Neural crest cell (in vitro differentiated cells): ENCODE measurements at regions not wholly inside any gene's neighbourhood (a gene's known extent, or its start where the extent isn't known, plus 50 kb on each side); places are given as distances from the start of the nearest gene placed in this dataset.

Experiments used
- DNase-seq: peaks from one replicate; pipeline ENCODE4 v3.0.0; 2021; ENCODE audit warnings: low read depth, mixed read lengths, low spot score
- H3K27ac Mint-ChIP-seq: one replicate; pipeline ENCODE4 v1.8.0; 2021; ENCODE audit warnings: mild to moderate bottlenecking, mixed read lengths; ENCODE audit not compliant: unreplicated experiment
- H3K27me3 Mint-ChIP-seq: 2 replicates; pipeline ENCODE4 v1.8.0; 2021; ENCODE audit warnings: low read depth, mild to moderate bottlenecking, mixed read lengths
- H3K36me3 Mint-ChIP-seq: 2 replicates; pipeline ENCODE4 v1.8.0; 2021; ENCODE audit warnings: low read depth, mild to moderate bottlenecking, mixed read lengths
- H3K4me1 Mint-ChIP-seq: 2 replicates; pipeline ENCODE4 v1.8.0; 2021; ENCODE audit warnings: mixed read lengths
- H3K4me3 Mint-ChIP-seq: one replicate; pipeline ENCODE4 v1.8.0; 2021; ENCODE audit warnings: mild to moderate bottlenecking, mixed read lengths
- H3K9me3 Mint-ChIP-seq: 2 replicates; pipeline ENCODE4 v1.8.0; 2021; ENCODE audit warnings: mixed read lengths
- TF ChIP-seq, protein P1 (sequence below): fragments of 200-600 bp; sonication (generic); conservative IDR thresholded peaks from 2 replicates; pipeline ENCODE4 v1.5.0; 2021; ENCODE audit warnings: antibody characterized with exemption, mild to moderate bottlenecking

DNA sequence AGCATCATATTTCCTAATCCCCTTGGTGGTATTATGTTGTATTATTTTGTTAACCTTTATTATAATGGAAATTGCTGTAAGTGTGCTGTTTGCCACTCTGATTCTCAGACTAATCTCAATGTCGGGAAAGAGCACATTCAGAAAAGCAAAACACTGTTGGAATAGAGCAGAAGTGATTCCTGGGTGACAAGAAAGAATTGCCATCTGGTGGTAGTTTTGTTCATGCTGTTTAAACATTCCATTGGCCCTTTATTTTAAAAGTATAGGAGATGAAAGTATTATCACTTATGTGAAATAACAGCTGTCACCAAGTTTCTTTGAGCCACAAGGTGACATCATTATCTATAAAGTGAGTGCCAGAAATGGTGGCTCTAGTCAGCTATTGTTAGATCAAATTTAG is 301.3 kb upstream of the SGCD start:
- Mint-ChIP-seq H3K27me3 (peaks cover 61% of the 10 kb centered on the region), H3K9me3 (peaks cover 3% of the 10 kb centered on the region), H3K36me3 (no peaks in the 10 kb centered on the region), H3K27ac (no peak overlapping the region), H3K4me3 (no peak overlapping the region), H3K4me1 (peaks cover 3% of the 10 kb centered on the region)
- no peak for DNase-seq
- TF ChIP-seq, protein P1, sequence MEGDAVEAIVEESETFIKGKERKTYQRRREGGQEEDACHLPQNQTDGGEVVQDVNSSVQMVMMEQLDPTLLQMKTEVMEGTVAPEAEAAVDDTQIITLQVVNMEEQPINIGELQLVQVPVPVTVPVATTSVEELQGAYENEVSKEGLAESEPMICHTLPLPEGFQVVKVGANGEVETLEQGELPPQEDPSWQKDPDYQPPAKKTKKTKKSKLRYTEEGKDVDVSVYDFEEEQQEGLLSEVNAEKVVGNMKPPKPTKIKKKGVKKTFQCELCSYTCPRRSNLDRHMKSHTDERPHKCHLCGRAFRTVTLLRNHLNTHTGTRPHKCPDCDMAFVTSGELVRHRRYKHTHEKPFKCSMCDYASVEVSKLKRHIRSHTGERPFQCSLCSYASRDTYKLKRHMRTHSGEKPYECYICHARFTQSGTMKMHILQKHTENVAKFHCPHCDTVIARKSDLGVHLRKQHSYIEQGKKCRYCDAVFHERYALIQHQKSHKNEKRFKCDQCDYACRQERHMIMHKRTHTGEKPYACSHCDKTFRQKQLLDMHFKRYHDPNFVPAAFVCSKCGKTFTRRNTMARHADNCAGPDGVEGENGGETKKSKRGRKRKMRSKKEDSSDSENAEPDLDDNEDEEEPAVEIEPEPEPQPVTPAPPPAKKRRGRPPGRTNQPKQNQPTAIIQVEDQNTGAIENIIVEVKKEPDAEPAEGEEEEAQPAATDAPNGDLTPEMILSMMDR = no peak

DNA sequence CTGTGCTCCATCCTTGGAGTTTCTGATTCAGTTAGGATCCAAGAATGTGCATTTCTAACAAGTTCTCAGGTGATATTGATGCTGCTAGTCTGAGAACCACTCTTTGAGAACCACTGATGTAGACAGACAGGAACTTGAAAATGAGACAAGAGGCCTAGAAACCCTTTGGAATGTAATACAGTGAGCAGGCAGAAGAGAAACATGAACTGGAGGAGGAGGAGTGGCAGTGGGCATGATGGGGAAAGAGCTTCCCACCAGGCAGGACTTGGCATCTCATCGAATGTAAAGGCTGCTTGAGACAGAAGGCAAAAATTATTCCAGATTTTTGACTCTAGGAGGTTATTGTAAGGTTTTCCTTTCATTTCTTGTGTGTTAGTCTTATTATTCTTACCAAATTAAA is 295.8 kb upstream of the SGCD start:
- DNase-seq = no peak
- no peaks in the 10 kb centered on the region for H3K36me3 Mint-ChIP-seq

DNA sequence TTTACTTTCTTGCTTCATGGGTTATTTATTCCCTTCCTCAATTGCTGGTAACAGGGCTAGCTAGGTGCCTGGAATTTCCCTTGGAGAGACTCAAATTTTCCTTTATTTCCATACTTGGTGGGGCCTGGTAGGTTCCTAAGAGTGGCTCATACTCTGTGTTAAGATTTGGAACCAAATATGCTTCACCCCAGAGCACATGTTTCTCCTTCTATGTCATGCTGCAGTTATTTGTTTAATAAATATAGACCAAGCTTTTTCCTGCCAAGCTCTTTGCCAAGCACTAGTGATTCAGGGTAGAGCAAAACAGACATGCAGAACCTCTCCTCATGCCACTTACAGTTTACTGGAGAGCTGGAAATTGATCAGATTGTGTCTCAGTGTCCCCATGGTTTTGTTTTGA is 290.3 kb upstream of the SGCD start:
- Mint-ChIP-seq H3K27me3 (peaks cover 6% of the 10 kb centered on the region), H3K4me1 (peaks cover 8% of the 10 kb centered on the region), H3K4me3 (no peak overlapping the region), H3K36me3 (no peaks in the 10 kb centered on the region), H3K27ac (no peak overlapping the region), H3K9me3 (no peaks in the 10 kb centered on the region)
- TF ChIP-seq, protein P1 = no peak
- DNase-seq = no peak

More for the DNA sequence above, 295.8 kb upstream of the SGCD start:
- TF ChIP-seq, protein P1 = no peak
- no peak overlapping the region for H3K4me3 Mint-ChIP-seq
- H3K27me3 Mint-ChIP-seq = peaks cover 20% of the 10 kb centered on the region
- H3K4me1 Mint-ChIP-seq = peaks cover 3% of the 10 kb centered on the region
- H3K27ac Mint-ChIP-seq = no peak overlapping the region
- peaks cover 3% of the 10 kb centered on the region for H3K9me3 Mint-ChIP-seq

DNA sequence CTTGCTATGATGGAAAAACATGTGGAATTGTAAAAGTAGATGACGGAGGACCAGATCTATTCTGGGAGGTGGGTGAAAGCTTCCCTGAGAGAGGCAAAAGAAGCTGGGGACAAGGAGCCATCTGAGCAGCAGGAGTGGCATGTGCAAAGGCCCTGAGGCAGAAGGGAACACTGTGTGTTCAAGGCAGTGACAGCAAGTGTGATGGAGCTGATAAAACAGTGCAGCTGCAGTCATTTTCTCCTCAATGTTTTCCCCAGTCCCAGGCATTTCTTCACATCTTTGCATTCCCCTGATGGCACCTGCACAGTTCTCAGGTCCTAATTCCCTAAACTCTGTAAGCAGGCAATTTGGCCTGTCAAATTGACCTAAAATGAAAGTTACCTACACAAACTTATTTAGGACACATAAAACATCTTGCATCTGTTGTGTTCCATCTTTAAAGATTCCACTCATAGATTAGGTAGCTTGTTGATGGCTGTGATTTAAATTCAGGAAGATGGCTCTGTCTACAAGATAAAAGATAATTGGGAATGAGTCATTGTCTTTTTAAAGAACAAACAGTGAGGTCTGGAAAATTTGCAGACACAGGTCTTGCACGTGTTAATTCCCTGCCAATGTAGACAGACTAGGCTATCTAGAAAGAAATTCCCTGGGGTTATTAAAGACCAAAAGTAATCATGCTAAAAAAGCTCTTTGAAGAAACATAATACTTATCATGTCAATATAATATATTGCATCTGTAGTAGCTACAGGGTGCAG is 289.6 kb upstream of the SGCD start:
- TF ChIP-seq, protein P1 = no peak
- Mint-ChIP-seq H3K9me3 (no peaks in the 10 kb centered on the region), H3K27me3 (peaks cover 6% of the 10 kb centered on the region), H3K4me3 (no peak overlapping the region), H3K4me1 (peaks cover 8% of the 10 kb centered on the region), H3K27ac (no peak overlapping the region), H3K36me3 (no peaks in the 10 kb centered on the region)
- DNase-seq = no peak

DNA sequence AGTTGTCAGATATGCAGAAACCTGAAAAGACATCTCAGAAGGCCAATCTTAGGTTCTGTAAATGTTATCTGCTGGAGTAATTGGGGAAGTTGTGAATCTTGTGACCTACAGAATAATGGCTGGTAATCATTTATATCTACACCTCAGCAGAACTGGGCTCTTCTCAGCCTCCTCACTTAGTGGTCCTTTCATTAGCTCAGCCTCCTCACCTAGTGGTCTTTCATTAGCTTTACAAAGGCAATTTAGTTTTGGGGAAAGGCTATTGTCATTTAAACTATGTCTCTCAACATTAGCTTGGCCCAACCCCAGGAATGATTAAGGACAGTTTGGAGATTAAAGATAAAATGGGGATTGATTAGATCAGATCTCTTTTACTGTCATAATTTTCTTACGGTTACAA is 284.2 kb upstream of the SGCD start:
- Mint-ChIP-seq H3K4me1 (peaks cover 5% of the 10 kb centered on the region), H3K36me3 (no peaks in the 10 kb centered on the region), H3K27ac (no peak overlapping the region), H3K9me3 (peaks cover 2% of the 10 kb centered on the region), H3K4me3 (no peak overlapping the region), H3K27me3 (peaks cover 15% of the 10 kb centered on the region)
- no peak for DNase-seq
- TF ChIP-seq, protein P1 = no peak
